GM23248 (cell line): ENCODE measurements at regions not wholly inside any gene's neighbourhood (a gene's known extent, or its start where the extent isn't known, plus 50 kb on each side); places are given as distances from the start of the nearest gene placed in this dataset.

Experiments used
- EZH2 ChIP-seq: fragments of 200-600 bp; sonication (generic); IDR thresholded peaks from 2 replicates; pipeline ENCODE4 v1.6.1; 2018; ENCODE audit warnings: antibody characterized with exemption, mild to moderate bottlenecking; ENCODE audit not compliant: insufficient read depth, poor library complexity, severe bottlenecking
- EZH2phosphoT487 ChIP-seq: fragments of 200-600 bp; sonication (generic); IDR thresholded peaks from 2 replicates; pipeline ENCODE4 v1.6.1; 2018; ENCODE audit warnings: antibody characterized with exemption, moderate library complexity, mild to moderate bottlenecking, low read depth; ENCODE audit not compliant: insufficient read depth

DNA sequence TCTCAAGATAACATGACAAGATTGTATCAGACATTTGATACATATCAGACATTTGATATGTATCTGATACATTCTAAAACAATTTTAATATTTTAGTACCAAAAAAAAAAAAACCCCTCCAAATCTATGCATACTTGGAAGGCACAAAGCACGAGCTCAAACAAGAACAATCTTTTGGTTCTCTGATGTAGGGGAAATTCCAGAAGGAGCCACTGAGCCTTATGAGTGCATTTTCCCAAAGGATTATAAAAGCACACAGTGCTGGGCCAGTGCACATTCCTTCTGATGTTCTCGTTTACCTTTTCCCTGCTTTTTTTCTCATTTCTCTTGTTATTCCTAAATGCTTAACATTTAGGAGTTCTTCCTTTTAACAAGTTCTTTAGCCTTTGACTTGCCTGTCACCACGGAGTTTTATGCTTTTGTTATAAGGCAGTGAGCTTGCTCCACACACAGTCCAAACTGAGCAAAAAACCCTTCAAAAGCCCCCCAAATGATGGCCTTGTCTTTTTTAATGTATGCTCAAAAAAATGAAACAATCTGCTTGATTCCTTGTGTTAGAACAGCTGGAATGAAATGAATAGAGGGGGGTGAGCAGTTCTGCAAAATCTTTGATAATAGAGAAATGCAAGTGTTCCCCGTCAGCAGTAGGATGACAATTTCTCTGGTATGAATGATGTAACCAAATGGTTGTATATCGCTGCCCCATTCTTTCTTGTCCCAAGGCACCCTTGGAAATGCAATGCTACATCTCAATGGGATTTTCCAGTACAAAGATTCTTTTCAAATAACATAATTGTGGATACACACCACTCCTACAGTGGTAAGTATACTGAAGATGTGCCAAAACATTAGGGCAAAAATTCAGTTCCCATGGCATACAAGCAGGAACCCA is 597.2 kb upstream of the ZEB2 start:
- TF ChIP-seq EZH2 (no peak), EZH2phosphoT487 (no peak)
